ENCODE measurements at regions not wholly inside any gene's neighbourhood (a gene's known extent, or its start where the extent isn't known, plus 50 kb on each side); places are given as distances from the start of the nearest gene placed in this dataset.

DNA sequence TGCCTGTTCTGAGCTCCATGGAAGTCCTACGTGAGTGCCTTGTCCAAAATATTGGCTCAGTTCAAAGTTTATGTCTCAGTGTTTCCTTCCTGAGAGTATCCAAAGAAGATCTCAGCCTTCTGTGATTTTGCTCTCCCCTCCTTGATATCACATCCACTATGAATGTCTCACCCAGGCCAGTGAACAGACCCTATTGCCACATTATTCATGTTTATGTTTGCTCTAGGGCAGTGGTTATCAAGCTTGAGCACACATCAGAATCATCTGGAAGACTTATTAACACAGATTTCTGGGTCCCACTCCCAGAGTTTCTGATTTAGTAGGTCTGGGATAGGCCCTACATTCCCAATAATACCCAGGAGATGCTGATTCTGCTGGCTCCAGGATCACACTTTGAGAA lies 145.0 kb upstream of the FGGY start:
- intact Hi-C loops (cut with DNase I): loop anchor here (10.0 kb wide), 1 partner anchor 67 kb away; no protein-coding TSS in a partner anchor
- Histone ChIP-seq H3K36me3 (no peaks in the 10 kb centered on the region), H3K4me1 (peaks cover 0 to 26% of the 10 kb centered on the region in 2 donors), H3K27ac (no peak overlapping the region), H3K4me3 (replicated peaks in 1 of 3) (no peak overlapping the region), H3K9me3 (no peaks in the 10 kb centered on the region), H3K27me3 (no peaks in the 10 kb centered on the region)
- no peak for DNase-seq
- 67 to 88% methylated on average over 1 of the region's 1 CpG for WGBS, 2 donors
- TF ChIP-seq, protein P1, sequence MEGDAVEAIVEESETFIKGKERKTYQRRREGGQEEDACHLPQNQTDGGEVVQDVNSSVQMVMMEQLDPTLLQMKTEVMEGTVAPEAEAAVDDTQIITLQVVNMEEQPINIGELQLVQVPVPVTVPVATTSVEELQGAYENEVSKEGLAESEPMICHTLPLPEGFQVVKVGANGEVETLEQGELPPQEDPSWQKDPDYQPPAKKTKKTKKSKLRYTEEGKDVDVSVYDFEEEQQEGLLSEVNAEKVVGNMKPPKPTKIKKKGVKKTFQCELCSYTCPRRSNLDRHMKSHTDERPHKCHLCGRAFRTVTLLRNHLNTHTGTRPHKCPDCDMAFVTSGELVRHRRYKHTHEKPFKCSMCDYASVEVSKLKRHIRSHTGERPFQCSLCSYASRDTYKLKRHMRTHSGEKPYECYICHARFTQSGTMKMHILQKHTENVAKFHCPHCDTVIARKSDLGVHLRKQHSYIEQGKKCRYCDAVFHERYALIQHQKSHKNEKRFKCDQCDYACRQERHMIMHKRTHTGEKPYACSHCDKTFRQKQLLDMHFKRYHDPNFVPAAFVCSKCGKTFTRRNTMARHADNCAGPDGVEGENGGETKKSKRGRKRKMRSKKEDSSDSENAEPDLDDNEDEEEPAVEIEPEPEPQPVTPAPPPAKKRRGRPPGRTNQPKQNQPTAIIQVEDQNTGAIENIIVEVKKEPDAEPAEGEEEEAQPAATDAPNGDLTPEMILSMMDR (IDR thresholded peaks at IDR 0.05): no peak
- no peak for TF ChIP-seq POLR2A (IDR thresholded peaks at IDR 0.05)

DNA sequence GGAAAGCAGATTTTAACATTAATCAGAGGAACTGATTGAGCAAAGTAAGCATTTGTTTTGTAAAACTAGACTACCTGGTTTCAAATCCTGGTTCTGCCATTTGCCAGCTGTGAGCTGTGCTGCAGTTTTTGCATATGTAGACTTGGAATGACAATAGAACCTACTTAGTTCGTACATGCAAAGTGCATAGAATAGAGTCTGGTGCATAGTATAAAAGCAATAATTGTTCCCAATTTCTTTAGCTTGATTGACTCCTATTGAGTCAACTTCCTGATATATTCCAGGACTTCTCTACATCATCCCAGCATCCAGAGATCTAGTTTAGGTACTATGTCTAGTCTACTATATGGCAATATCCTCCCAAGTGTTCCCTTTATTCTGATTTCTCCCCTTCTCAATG lies 144.4 kb upstream of the FGGY start:
- TF ChIP-seq, protein P1 (IDR thresholded peaks at IDR 0.05): no peak
- no peak for TF ChIP-seq POLR2A (IDR thresholded peaks at IDR 0.05)
- Histone ChIP-seq H3K9me3 (no peaks in the 10 kb centered on the region), H3K36me3 (no peaks in the 10 kb centered on the region), H3K27ac (no peak overlapping the region), H3K4me3 (replicated peaks in 1 of 3) (no peak overlapping the region), H3K27me3 (no peaks in the 10 kb centered on the region), H3K4me1 (peaks cover 0 to 24% of the 10 kb centered on the region in 2 donors)
- no peak for DNase-seq
- 89 to 95% methylated on average over 1 of the region's 1 CpG for WGBS, 2 donors
- intact Hi-C loops (cut with DNase I): loop anchor here (10.0 kb wide), 1 partner anchor 68 kb away; no protein-coding TSS in a partner anchor

DNA sequence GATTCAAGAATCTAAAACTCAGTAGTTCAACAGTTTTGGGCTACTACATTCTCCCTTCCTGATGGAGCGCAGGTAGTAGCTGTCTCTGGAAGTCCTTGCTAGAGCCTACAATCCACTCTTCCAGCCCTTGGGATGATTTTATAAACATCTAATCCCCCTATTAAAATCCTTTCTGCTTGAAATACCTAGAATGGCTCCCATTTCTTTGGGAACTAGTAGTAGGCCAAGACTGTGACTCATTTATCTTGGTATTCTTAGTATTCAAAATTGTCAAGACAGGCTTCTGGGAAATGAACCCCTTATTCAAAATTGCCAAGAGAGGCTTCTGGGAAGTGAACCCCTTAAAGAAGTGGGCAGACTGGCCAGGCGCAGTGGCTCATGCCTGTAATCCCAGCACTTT lies 142.5 kb upstream of the FGGY start:
- no peak for TF ChIP-seq POLR2A (IDR thresholded peaks at IDR 0.05)
- TF ChIP-seq, protein P1 (IDR thresholded peaks at IDR 0.05): no peak
- Histone ChIP-seq H3K27me3 (no peaks in the 10 kb centered on the region), H3K4me1 (peaks cover 0 to 24% of the 10 kb centered on the region in 2 donors), H3K4me3 (replicated peaks in 1 of 3) (no peak overlapping the region), H3K9me3 (no peaks in the 10 kb centered on the region), H3K27ac (no peak overlapping the region), H3K36me3 (no peaks in the 10 kb centered on the region)
- DNase-seq: no peak
- intact Hi-C loops (cut with DNase I): loop anchor here (10.0 kb wide), 1 partner anchor 70 kb away; no protein-coding TSS in a partner anchor
- WGBS, 2 donors: 100% methylated on average over 2 of the region's 2 CpGs

DNA sequence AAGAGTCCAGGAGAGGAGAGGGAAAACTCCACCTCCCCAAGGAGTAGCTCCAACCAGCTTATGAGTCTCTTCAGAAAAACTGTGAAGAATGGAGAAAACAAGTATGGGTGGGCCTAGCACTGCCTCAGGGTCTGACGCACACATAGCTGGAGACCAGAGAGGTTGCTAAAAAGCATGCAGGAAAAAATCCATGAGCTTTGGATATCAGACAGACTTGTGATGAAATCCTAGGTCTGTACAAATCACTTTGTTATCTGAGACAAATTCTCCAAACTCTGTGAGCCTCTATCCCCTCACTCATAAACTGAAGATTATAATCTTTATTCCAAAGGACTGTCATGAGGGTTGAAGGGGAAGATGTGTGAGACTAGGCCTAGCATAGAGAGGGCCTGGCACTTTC lies 141.5 kb upstream of the FGGY start:
- H3K36me3 ChIP-seq: no peaks in the 10 kb centered on the region
- no peak overlapping the region for H3K27ac ChIP-seq
- WGBS, 2 donors: 95 to 100% methylated on average over 1 of the region's 1 CpG
- no peak for DNase-seq
- no peak overlapping the region for H3K4me3 ChIP-seq (replicated peaks in 1 of 3)
- no peaks in the 10 kb centered on the region for H3K27me3 ChIP-seq
- H3K9me3 ChIP-seq: no peaks in the 10 kb centered on the region
- TF ChIP-seq POLR2A (IDR thresholded peaks at IDR 0.05): no peak
- TF ChIP-seq, protein P1 (IDR thresholded peaks at IDR 0.05): no peak
- intact Hi-C loops (cut with DNase I): loop anchor here (10.0 kb wide), 1 partner anchor 71 kb away; no protein-coding TSS in a partner anchor
- H3K4me1 ChIP-seq: peaks cover 0 to 23% of the 10 kb centered on the region in 2 donors

DNA sequence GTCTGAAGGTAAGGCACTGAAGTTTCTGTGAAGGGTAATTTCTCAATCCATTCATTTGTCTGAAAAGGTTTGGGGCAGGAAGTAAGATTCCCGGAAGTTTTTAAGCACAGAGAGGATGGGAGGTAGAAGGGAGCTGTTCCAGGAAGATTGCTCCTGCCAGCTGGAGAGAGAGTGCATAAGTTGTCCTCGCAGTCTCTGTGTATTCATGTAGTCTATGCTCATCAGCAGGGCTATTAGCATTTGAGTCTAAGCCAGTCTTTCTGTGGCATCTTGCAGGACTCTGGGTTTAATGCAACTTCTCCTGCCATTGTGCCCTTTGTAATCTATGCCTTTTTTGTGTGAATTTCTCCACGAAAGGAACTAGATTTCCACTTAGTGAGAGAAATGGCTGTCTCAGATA lies 140.8 kb upstream of the FGGY start:
- DNase-seq: no peak
- Histone ChIP-seq H3K9me3 (no peaks in the 10 kb centered on the region), H3K27me3 (no peaks in the 10 kb centered on the region), H3K27ac (no peak overlapping the region), H3K4me3 (replicated peaks in 1 of 3) (no peak overlapping the region), H3K36me3 (no peaks in the 10 kb centered on the region), H3K4me1 (peaks cover 0 to 16% of the 10 kb centered on the region in 2 donors)
- intact Hi-C loops (cut with DNase I): loop anchor here (10.0 kb wide), 1 partner anchor 71 kb away; no protein-coding TSS in a partner anchor
- WGBS, 2 donors: 25 to 39% methylated on average over 3 of the region's 3 CpGs
- TF ChIP-seq, protein P1 (IDR thresholded peaks at IDR 0.05): no peak
- no peak for TF ChIP-seq POLR2A (IDR thresholded peaks at IDR 0.05)

Data from thyroid gland (tissue), 4 donors.